ENCODE measurements at regions not wholly inside any gene's neighbourhood (a gene's known extent, or its start where the extent isn't known, plus 50 kb on each side); places are given as distances from the start of the nearest gene placed in this dataset.

- H3K4me3 ChIP-seq (ENCODE audit: low read depth, low read length) = no peak overlapping the region
- no peak for TF ChIP-seq CTCF (IDR thresholded peaks at IDR 0.05; ENCODE audit: insufficient read depth, low read depth, low read length, missing control alignments)
- no peak for DNase-seq (ENCODE audit: low read depth)
Observed at GRCh38 chr20:51198238-51198637, 175.3 kb upstream of the KCNG1 start.

- no peak for DNase-seq (ENCODE audit: low read depth)
- H3K4me3 ChIP-seq (ENCODE audit: low read depth, low read length) = no peak overlapping the region
- TF ChIP-seq CTCF (IDR thresholded peaks at IDR 0.05; ENCODE audit: insufficient read depth, low read depth, low read length, missing control alignments) = no peak
Observed at GRCh38 chr20:51196991-51197651, 174.2 kb upstream of the KCNG1 start.

- no peak overlapping the region for H3K4me3 ChIP-seq (ENCODE audit: low read depth, low read length)
- no peak for DNase-seq (ENCODE audit: low read depth)
- no peak for TF ChIP-seq CTCF (IDR thresholded peaks at IDR 0.05; ENCODE audit: insufficient read depth, low read depth, low read length, missing control alignments)
Observed at GRCh38 chr20:51195990-51196389, 173.1 kb upstream of the KCNG1 start.

GRCh38 chr20:51195419-51195901 lies 172.6 kb upstream of the KCNG1 start:
- no peak overlapping the region for H3K4me3 ChIP-seq (ENCODE audit: low read depth, low read length)
- DNase-seq (ENCODE audit: low read depth) = no peak
- TF ChIP-seq CTCF (IDR thresholded peaks at IDR 0.05; ENCODE audit: insufficient read depth, low read depth, low read length, missing control alignments) = no peak

- no peak overlapping the region for H3K4me3 ChIP-seq (ENCODE audit: low read depth, low read length)
- no peak for DNase-seq (ENCODE audit: low read depth)
- TF ChIP-seq CTCF (IDR thresholded peaks at IDR 0.05; ENCODE audit: insufficient read depth, low read depth, low read length, missing control alignments) = no peak
Observed at GRCh38 chr20:51193066-51193772, 170.3 kb upstream of the KCNG1 start.

GRCh38 chr20:51190783-51191180 lies 167.9 kb upstream of the KCNG1 start:
- DNase-seq (ENCODE audit: low read depth) = no peak
- no peak overlapping the region for H3K4me3 ChIP-seq (ENCODE audit: low read depth, low read length)
- TF ChIP-seq CTCF (IDR thresholded peaks at IDR 0.05; ENCODE audit: insufficient read depth, low read depth, low read length, missing control alignments) = no peak

Data from GM12865 (cell line).